Tibial nerve (tissue), 4 donors: ENCODE measurements at regions not wholly inside any gene's neighbourhood (a gene's known extent, or its start where the extent isn't known, plus 50 kb on each side); places are given as distances from the start of the nearest gene placed in this dataset.
"Not testable (repeated sequence)": the region's sequence is repeated elsewhere in the genome, so short reads cannot be mapped to it uniquely, and the experiment has no call there.

ENCODE experiments used
- DNase-seq, 2 donors: peaks; one replicate each; pipeline ENCODE4 v3.0.0-alpha.2; 2019; ENCODE audit warnings: low spot score in 2 of 2
- H3K27ac ChIP-seq, 4 donors: fragments of 200-600 bp; sonication (generic) in 3 of 4; one replicate each; pipeline ENCODE4 v1.5.1; 2017 to 2019; ENCODE audit warnings: mild to moderate bottlenecking in 1 of 4
- H3K27me3 ChIP-seq, 2 donors: fragments of 200-600 bp; sonication (generic) in 1 of 2; one replicate each; pipeline versions ENCODE4 v1.5.1 to v1.6.0; 2017 to 2019
- H3K36me3 ChIP-seq, 3 donors: fragments of 200-600 bp; sonication (generic); one replicate each; pipeline ENCODE4 v1.5.1; 2018 to 2019
- H3K4me1 ChIP-seq, 4 donors: fragments of 200-600 bp; sonication (generic) in 3 of 4; one replicate each; pipeline ENCODE4 v1.5.1; 2017 to 2019
- H3K4me3 ChIP-seq, 4 donors: fragments of 200-600 bp; sonication (generic) in 3 of 4; one replicate each; pipeline ENCODE4 v1.5.1; 2017 to 2019; ENCODE audit warnings: mild to moderate bottlenecking in 1 of 4, moderate library complexity in 1 of 4
- H3K9me3 ChIP-seq, 4 donors: fragments of 200-600 bp; sonication (generic) in 3 of 4; one replicate each; pipeline ENCODE4 v1.5.1; 2017 to 2019
- EP300 ChIP-seq, 2 donors: sonication (generic); formaldehyde crosslinking; IDR thresholded peaks; one replicate each; pipeline ENCODE4 v1.6.1; 2017; ENCODE audit warnings: antibody characterized with exemption in 2 of 2, mild to moderate bottlenecking in 1 of 2
- POLR2A ChIP-seq, 2 donors: fragments of 450-650 bp; IDR thresholded peaks; one replicate each; pipeline ENCODE4 v1.6.1; 2017; ENCODE audit warnings: antibody characterized with exemption in 2 of 2, mild to moderate bottlenecking in 2 of 2, moderate library complexity in 2 of 2
- WGBS, 2 donors: methylation state at CpG; one replicate each; pipeline ENCODE4 v1.1.5; 2018; 5-methylcytosine and 5-hydroxymethylcytosine counted together
- TF ChIP-seq, protein P1 (sequence below), 5 experiments: fragments of 200-600 bp in 3 of 5; fragments of 450-650 bp in 2 of 5; sonication (generic) in 3 of 5; IDR thresholded peaks; one replicate each; pipeline ENCODE4 v1.5.1; 2016 to 2019; ENCODE audit warnings: antibody characterized with exemption in 5 of 5, mild to moderate bottlenecking in 3 of 5, moderate library complexity in 2 of 5

DNA sequence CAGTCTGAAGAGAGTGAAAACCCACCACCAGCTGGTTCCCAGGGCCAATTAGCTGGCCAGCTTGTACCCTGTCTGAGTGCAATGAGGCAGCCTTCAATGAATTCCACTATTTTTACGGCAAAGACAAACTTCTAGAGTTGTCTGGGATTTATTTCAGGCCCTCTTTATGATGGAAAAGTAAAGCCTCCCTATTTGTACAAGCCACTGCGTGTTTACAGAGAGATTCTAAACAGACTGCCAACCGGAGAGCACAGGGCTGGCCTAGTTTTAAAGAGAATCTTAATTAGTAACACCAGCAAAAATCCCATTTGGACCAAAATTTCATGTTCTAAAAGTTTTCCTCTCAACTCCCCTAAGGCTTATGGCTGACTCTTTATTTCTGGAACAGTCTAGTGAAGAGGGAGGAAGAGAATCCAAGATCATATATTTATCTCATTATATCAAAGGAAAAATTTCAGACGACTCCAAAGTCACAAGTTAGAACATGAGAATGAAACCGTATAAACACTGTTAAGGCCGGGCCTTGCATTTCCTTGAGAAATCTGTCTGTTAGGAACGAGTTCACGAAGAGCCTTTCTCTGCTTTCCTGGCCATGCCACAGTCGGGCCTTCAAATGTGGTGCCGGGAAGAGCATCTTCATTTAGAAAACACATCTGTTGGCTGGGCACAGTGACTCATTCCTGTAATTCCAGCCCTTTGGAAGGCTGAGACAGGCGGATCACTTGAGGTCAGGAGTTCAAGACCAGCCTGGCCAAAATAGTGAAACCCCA, 724.6 kb upstream of the NRP1 start:
- no peak for TF ChIP-seq EP300 (IDR thresholded peaks at IDR 0.05)
- no peak for TF ChIP-seq POLR2A (IDR thresholded peaks at IDR 0.05)
- TF ChIP-seq, protein P1, sequence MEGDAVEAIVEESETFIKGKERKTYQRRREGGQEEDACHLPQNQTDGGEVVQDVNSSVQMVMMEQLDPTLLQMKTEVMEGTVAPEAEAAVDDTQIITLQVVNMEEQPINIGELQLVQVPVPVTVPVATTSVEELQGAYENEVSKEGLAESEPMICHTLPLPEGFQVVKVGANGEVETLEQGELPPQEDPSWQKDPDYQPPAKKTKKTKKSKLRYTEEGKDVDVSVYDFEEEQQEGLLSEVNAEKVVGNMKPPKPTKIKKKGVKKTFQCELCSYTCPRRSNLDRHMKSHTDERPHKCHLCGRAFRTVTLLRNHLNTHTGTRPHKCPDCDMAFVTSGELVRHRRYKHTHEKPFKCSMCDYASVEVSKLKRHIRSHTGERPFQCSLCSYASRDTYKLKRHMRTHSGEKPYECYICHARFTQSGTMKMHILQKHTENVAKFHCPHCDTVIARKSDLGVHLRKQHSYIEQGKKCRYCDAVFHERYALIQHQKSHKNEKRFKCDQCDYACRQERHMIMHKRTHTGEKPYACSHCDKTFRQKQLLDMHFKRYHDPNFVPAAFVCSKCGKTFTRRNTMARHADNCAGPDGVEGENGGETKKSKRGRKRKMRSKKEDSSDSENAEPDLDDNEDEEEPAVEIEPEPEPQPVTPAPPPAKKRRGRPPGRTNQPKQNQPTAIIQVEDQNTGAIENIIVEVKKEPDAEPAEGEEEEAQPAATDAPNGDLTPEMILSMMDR (IDR thresholded peaks at IDR 0.05), result no peak
- Histone ChIP-seq H3K4me3 (no peak overlapping the region), H3K4me1 (no peaks in the 10 kb centered on the region), H3K27ac (peak overlapping the region in 1 of 4 donors; percentile 34), H3K27me3 (no peaks in the 10 kb centered on the region), H3K36me3 (no peaks in the 10 kb centered on the region), H3K9me3 (peaks cover 0 to 26% (median 7%) of the 10 kb centered on the region in 4 donors)
- 56 to 68% methylated on average over 11 of the region's 11 CpGs for WGBS, 2 donors
- DNase-seq, result no peak

DNA sequence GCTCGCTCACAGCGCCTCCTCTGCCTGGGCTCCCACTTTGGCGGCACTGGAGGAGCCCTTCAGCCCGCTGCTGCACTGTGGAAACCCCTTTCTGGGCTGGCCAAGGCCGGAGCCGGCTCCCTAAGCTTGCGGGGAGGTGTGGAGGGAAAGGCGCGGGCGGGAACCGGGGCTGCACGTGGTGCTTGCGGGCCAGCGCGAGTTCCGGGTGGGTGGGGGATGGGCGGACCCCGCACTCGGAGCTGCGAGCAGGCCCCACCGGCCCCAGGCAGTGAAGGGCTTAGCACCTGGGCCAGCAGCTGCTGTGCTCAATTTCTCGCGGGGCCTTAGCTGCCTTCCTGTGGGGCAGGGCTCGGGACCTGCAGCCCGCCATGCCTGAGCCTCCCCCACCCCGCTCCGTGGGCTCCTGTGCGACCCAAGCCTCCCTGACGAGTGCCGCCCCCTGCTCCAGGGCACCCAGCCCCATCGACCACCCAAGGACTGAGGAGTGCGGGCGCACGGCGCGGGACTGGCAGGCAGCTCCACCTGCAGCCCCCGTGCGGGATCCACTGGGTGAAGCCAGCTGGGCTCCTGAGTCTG, 721.0 kb upstream of the NRP1 start:
- H3K4me3 ChIP-seq, H3K4me1 ChIP-seq, H3K27me3 ChIP-seq, H3K27ac ChIP-seq, H3K36me3 ChIP-seq, H3K9me3 ChIP-seq, DNase-seq: not testable (repeated sequence)
- 96 to 97% methylated on average over 9 to 20 of the region's 38 CpGs for WGBS, 2 donors

DNA sequence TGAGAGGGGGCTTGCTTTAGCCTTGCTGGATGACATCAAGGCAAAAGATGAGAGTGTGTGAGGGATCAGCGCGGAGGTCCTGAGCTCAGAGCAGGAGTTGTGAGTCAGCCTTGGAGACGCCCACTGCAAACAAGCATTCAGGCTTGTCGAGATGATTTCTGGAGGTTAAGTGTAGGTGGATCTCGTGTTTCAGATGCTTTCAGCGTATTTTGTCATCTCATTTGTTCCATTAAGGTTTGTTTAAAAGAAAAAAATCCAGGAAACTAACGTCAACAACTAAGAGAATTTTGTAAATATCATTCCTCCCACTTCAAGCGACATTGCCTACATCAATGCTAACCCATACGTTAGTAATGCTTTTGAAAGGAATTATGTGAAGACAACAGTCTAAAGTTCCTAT, 715.4 kb upstream of the NRP1 start:
- no peaks in the 10 kb centered on the region for H3K9me3 ChIP-seq
- H3K27me3 ChIP-seq, result no peaks in the 10 kb centered on the region
- WGBS, 2 donors, result 51 to 66% methylated on average over 9 of the region's 9 CpGs
- H3K36me3 ChIP-seq, result no peaks in the 10 kb centered on the region
- no peak for DNase-seq
- H3K4me3 ChIP-seq, result no peak overlapping the region
- H3K27ac ChIP-seq, result no peak overlapping the region
- no peaks in the 10 kb centered on the region for H3K4me1 ChIP-seq
- TF ChIP-seq EP300 (IDR thresholded peaks at IDR 0.05) (no peak), POLR2A (IDR thresholded peaks at IDR 0.05) (no peak)
- TF ChIP-seq, protein P1 (IDR thresholded peaks at IDR 0.05), result no peak

DNA sequence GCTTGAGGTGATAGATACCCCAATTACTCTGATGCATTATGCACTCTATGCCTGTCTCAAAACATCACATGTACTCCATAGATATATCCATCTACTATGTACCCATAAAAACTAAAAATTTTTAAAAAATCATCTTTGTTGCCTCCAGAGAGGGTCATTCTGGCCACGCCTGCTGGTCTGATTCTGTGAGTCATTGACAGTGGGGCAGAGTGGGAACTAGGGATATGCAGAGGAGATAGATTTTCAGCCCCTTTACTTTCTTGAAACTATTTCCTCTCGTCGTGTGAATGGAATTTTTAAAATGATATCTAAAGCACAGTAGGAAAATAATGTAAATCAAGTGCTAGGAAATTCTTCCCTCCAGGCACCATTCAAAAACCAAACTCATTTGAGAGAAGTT, 715.0 kb upstream of the NRP1 start:
- Histone ChIP-seq H3K27ac (no peak overlapping the region), H3K4me1 (no peaks in the 10 kb centered on the region), H3K9me3 (no peaks in the 10 kb centered on the region), H3K36me3 (no peaks in the 10 kb centered on the region), H3K4me3 (no peak overlapping the region), H3K27me3 (no peaks in the 10 kb centered on the region)
- TF ChIP-seq EP300 (IDR thresholded peaks at IDR 0.05) (no peak), POLR2A (IDR thresholded peaks at IDR 0.05) (no peak)
- TF ChIP-seq, protein P1 (IDR thresholded peaks at IDR 0.05), result no peak
- DNase-seq, result no peak
- 50 to 60% methylated on average over 3 of the region's 3 CpGs for WGBS, 2 donors

DNA sequence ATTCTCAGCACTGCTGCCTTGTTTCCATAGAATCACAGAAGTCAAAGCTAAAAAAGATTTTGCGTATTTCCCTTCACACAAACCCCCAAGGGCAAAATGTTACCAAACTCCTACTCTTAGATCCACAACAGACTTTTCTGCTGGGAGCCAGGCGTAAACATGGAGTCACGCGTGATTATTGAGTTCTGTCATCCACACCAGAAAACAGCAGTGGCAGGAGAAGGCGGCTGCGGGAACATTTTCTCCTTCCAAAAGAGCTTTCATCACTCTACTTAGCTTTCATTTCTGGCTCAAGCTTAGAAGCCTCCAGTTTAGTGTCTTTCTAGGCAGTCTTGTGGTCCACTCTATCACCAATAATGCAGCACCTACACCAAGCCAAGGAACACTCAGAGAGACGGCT, 712.9 kb upstream of the NRP1 start:
- 87 to 92% methylated on average over 7 of the region's 7 CpGs for WGBS, 2 donors
- TF ChIP-seq POLR2A (IDR thresholded peaks at IDR 0.05), result no peak
- TF ChIP-seq, protein P1 (IDR thresholded peaks at IDR 0.05), result no peak
- no peak for TF ChIP-seq EP300 (IDR thresholded peaks at IDR 0.05)

More for the DNA sequence above, 712.9 kb upstream of the NRP1 start:
- Histone ChIP-seq H3K36me3 (no peaks in the 10 kb centered on the region), H3K9me3 (no peaks in the 10 kb centered on the region), H3K4me3 (no peak overlapping the region), H3K27ac (no peak overlapping the region), H3K27me3 (no peaks in the 10 kb centered on the region), H3K4me1 (no peaks in the 10 kb centered on the region)
- DNase-seq, result no peak
